Thyroid gland (tissue), 4 donors: ENCODE measurements at regions not wholly inside any gene's neighbourhood (a gene's known extent, or its start where the extent isn't known, plus 50 kb on each side); places are given as distances from the start of the nearest gene placed in this dataset.

Experiments
- DNase-seq, 2 donors: peaks; one replicate each; pipeline ENCODE4 v3.0.0-alpha.2; 2019
- H3K27ac ChIP-seq, 3 donors: fragments of 200-600 bp; sonication (generic); 1 replicate in 2 of 3; 2 replicates in 1 of 3; pipeline ENCODE4 v1.5.1; 2016 to 2019; ENCODE audit warnings: mild to moderate bottlenecking in 1 of 3, moderate library complexity in 1 of 3
- H3K27me3 ChIP-seq: fragments of 200-600 bp; sonication (generic); one replicate; pipeline ENCODE4 v1.5.1; 2019
- H3K36me3 ChIP-seq, 2 donors: fragments of 200-600 bp; sonication (generic); one replicate each; pipeline ENCODE4 v1.5.1; 2016 to 2019
- H3K4me1 ChIP-seq, 2 donors: fragments of 200-600 bp; sonication (generic); one replicate each; pipeline ENCODE4 v1.5.1; 2017 to 2019
- H3K4me3 ChIP-seq, 3 donors: fragments of 200-600 bp; sonication (generic); replicated peaks in 1 of 3; 1 replicate in 2 of 3; 2 replicates in 1 of 3; pipeline ENCODE4 v1.5.1; 2016; ENCODE audit warnings: mild to moderate bottlenecking in 1 of 3
- H3K9me3 ChIP-seq: fragments of 200-600 bp; sonication (generic); one replicate; pipeline ENCODE4 v1.5.1; 2017
- CTCF ChIP-seq, 6 experiments: fragments of 200-600 bp in 3 of 6; fragments of 450-650 bp in 3 of 6; sonication (generic) in 3 of 6; IDR thresholded peaks; one replicate each; pipeline ENCODE4 v1.5.1; 2016 to 2019; ENCODE audit warnings: antibody characterized with exemption in 6 of 6, mild to moderate bottlenecking in 2 of 6, inconsistent platforms in 1 of 6, moderate library complexity in 1 of 6
- POLR2A ChIP-seq, 2 donors: fragments of 450-650 bp; IDR thresholded peaks; one replicate each; pipeline ENCODE4 v1.6.1; 2017; ENCODE audit warnings: antibody characterized with exemption in 2 of 2, mild to moderate bottlenecking in 2 of 2, moderate library complexity in 1 of 2
- WGBS, 2 donors: methylation state at CpG; one replicate each; pipeline ENCODE4 v1.1.5; 2017; 5-methylcytosine and 5-hydroxymethylcytosine counted together
- intact Hi-C: fragments of 100-400 bp; cut with DNase I; formaldehyde crosslinking; loops from one replicate; pipeline ENCODE4 v1.15.1; 2023

GRCh38 chr2:175293195-175293594 is 111.7 kb upstream of the ATP5MC3 start:
- TF ChIP-seq CTCF (IDR thresholded peaks at IDR 0.05): no peak
- TF ChIP-seq POLR2A (IDR thresholded peaks at IDR 0.05): no peak
- Histone ChIP-seq H3K36me3 (no peaks in the 10 kb centered on the region), H3K27ac (no peak overlapping the region), H3K4me1 (no peaks in the 10 kb centered on the region), H3K27me3 (no peaks in the 10 kb centered on the region), H3K4me3 (no peak overlapping the region), H3K9me3 (no peaks in the 10 kb centered on the region)
- intact Hi-C loops: no loop called here
- DNase-seq: no peak
- WGBS, 2 donors: 84 to 86% methylated on average over 3 of the region's 3 CpGs

- intact Hi-C loops: no loop called here
- no peak for DNase-seq
- TF ChIP-seq POLR2A (IDR thresholded peaks at IDR 0.05): no peak
- WGBS, 2 donors: 84 to 95% methylated on average over 2 of the region's 2 CpGs
- H3K9me3 ChIP-seq: no peaks in the 10 kb centered on the region
- no peaks in the 10 kb centered on the region for H3K36me3 ChIP-seq
- no peaks in the 10 kb centered on the region for H3K4me1 ChIP-seq
- H3K27ac ChIP-seq: no peak overlapping the region
- H3K4me3 ChIP-seq: no peak overlapping the region
- H3K27me3 ChIP-seq: no peaks in the 10 kb centered on the region
Observed at GRCh38 chr2:175282886-175283285, 101.4 kb upstream of the ATP5MC3 start.

- H3K9me3 ChIP-seq: no peaks in the 10 kb centered on the region
- H3K4me3 ChIP-seq: no peak overlapping the region
- WGBS, 2 donors: 82 to 85% methylated on average over 1 of the region's 1 CpG
- intact Hi-C loops: no loop called here
- DNase-seq: no peak
- H3K27ac ChIP-seq: no peak overlapping the region
- no peaks in the 10 kb centered on the region for H3K27me3 ChIP-seq
- TF ChIP-seq POLR2A (IDR thresholded peaks at IDR 0.05) (no peak), CTCF (IDR thresholded peaks at IDR 0.05) (peak in 4 of 6 experiments; percentile 20 to 47 (median 38))
- H3K4me1 ChIP-seq: no peaks in the 10 kb centered on the region
- no peaks in the 10 kb centered on the region for H3K36me3 ChIP-seq
Observed at GRCh38 chr2:175282300-175282699, 100.8 kb upstream of the ATP5MC3 start.

GRCh38 chr2:175277772-175278171 is 96.3 kb upstream of the ATP5MC3 start:
- Histone ChIP-seq H3K27ac (no peak overlapping the region), H3K27me3 (no peaks in the 10 kb centered on the region), H3K4me1 (no peaks in the 10 kb centered on the region), H3K4me3 (no peak overlapping the region), H3K9me3 (no peaks in the 10 kb centered on the region), H3K36me3 (no peaks in the 10 kb centered on the region)
- intact Hi-C loops: no loop called here
- 87 to 90% methylated on average over 2 of the region's 2 CpGs for WGBS, 2 donors
- TF ChIP-seq POLR2A (IDR thresholded peaks at IDR 0.05) (no peak), CTCF (IDR thresholded peaks at IDR 0.05) (no peak)
- no peak for DNase-seq

GRCh38 chr2:175275539-175275938 is 94.0 kb upstream of the ATP5MC3 start:
- 45 to 60% methylated on average over 2 of the region's 2 CpGs for WGBS, 2 donors
- no peak for TF ChIP-seq POLR2A (IDR thresholded peaks at IDR 0.05)
- TF ChIP-seq CTCF (IDR thresholded peaks at IDR 0.05): no peak

GRCh38 chr2:175259164-175259563 is 77.7 kb upstream of the ATP5MC3 start:
- Histone ChIP-seq H3K9me3 (no peaks in the 10 kb centered on the region), H3K36me3 (no peaks in the 10 kb centered on the region), H3K4me1 (no peaks in the 10 kb centered on the region), H3K27ac (no peak overlapping the region), H3K27me3 (no peaks in the 10 kb centered on the region), H3K4me3 (no peak overlapping the region)
- intact Hi-C loops: no loop called here
- no peak for TF ChIP-seq POLR2A (IDR thresholded peaks at IDR 0.05)
- no peak for TF ChIP-seq CTCF (IDR thresholded peaks at IDR 0.05)
- DNase-seq: no peak
- WGBS, 2 donors: 94 to 100% methylated on average over 1 of the region's 1 CpG

More at GRCh38 chr2:175275539-175275938, 94.0 kb upstream of the ATP5MC3 start:
- no peaks in the 10 kb centered on the region for H3K4me1 ChIP-seq
- no peak overlapping the region for H3K27ac ChIP-seq
- no peak overlapping the region for H3K4me3 ChIP-seq
- DNase-seq: no peak
- H3K36me3 ChIP-seq: no peaks in the 10 kb centered on the region
- intact Hi-C loops: no loop called here
- no peaks in the 10 kb centered on the region for H3K9me3 ChIP-seq
- H3K27me3 ChIP-seq: no peaks in the 10 kb centered on the region
